H9 (cell line): ENCODE measurements at regions not wholly inside any gene's neighbourhood (a gene's known extent, or its start where the extent isn't known, plus 50 kb on each side); places are given as distances from the start of the nearest gene placed in this dataset.

Experiments
- DNase-seq: peaks from one replicate; pipeline ENCODE4 v3.0.0-alpha.2; 2017
- H2AFZ ChIP-seq: one replicate; pipeline ENCODE4 v1.6.1; 2013; ENCODE audit warnings: mild to moderate bottlenecking, low read length, control low read depth, moderate library complexity
- H2AK5ac ChIP-seq: 2 replicates; pipeline ENCODE4 v1.6.1; 2013; ENCODE audit warnings: low read length, control low read depth, mixed read lengths; ENCODE audit not compliant: insufficient read length
- H2BK120ac ChIP-seq: one replicate; pipeline ENCODE4 v1.6.1; 2013; ENCODE audit warnings: low read depth, mild to moderate bottlenecking, low read length, control low read depth, inconsistent platforms; ENCODE audit not compliant: poor library complexity, severe bottlenecking
- H2BK12ac ChIP-seq: 2 replicates; pipeline ENCODE4 v1.6.1; 2013; ENCODE audit warnings: low read length, control low read depth, mixed read lengths, low read depth; ENCODE audit not compliant: insufficient read length
- H2BK15ac ChIP-seq: 2 replicates; pipeline ENCODE4 v1.6.1; 2013; ENCODE audit warnings: low read depth, low read length, control low read depth
- H2BK20ac ChIP-seq: one replicate; pipeline ENCODE4 v1.6.1; 2013; ENCODE audit warnings: low read depth, mild to moderate bottlenecking, low read length, control low read depth, inconsistent platforms; ENCODE audit not compliant: poor library complexity, severe bottlenecking
- H2BK5ac ChIP-seq: 2 replicates; pipeline ENCODE4 v1.6.1; 2013; ENCODE audit warnings: low read length, control low read depth, mixed read lengths; ENCODE audit not compliant: insufficient read length
- H3K14ac ChIP-seq: 2 replicates; pipeline ENCODE4 v1.6.1; 2013; ENCODE audit warnings: low read length, control low read depth; ENCODE audit not compliant: insufficient read depth
- H3K18ac ChIP-seq: 2 replicates; pipeline ENCODE4 v1.6.1; 2013; ENCODE audit warnings: low read depth, mild to moderate bottlenecking, mixed read lengths, low read length, control low read depth; ENCODE audit not compliant: insufficient read length
- H3K23ac ChIP-seq: 2 replicates; pipeline ENCODE4 v1.6.1; 2013; ENCODE audit warnings: low read length, control low read depth, mixed read lengths, low read depth; ENCODE audit not compliant: insufficient read length
- H3K23me2 ChIP-seq: 2 replicates; pipeline ENCODE4 v1.6.1; 2013; ENCODE audit warnings: low read depth, mild to moderate bottlenecking, mixed read lengths, low read length, control low read depth; ENCODE audit not compliant: insufficient read length, poor library complexity, severe bottlenecking
- H3K27ac ChIP-seq: 2 replicates; pipeline ENCODE4 v1.5.1; 2013; ENCODE audit warnings: low read length, control low read depth, mixed read lengths, low read depth; ENCODE audit not compliant: insufficient read length
- H3K27me3 ChIP-seq: 2 replicates; pipeline ENCODE4 v1.6.1; 2013; ENCODE audit warnings: low read length, control low read depth, inconsistent platforms; ENCODE audit not compliant: insufficient read depth
- H3K4ac ChIP-seq: 2 replicates; pipeline ENCODE4 v1.6.1; 2013; ENCODE audit warnings: low read depth, mild to moderate bottlenecking, control low read depth, inconsistent platforms, low read length, moderate library complexity
- H3K4me1 ChIP-seq: 2 replicates; pipeline ENCODE4 v1.6.1; 2013; ENCODE audit warnings: low read length, control low read depth, inconsistent platforms; ENCODE audit not compliant: insufficient read depth
- H3K4me2 ChIP-seq: 2 replicates; pipeline ENCODE4 v1.6.1; 2013; ENCODE audit warnings: low read length, control low read depth, mixed read lengths; ENCODE audit not compliant: insufficient read length, insufficient read depth
- H3K56ac ChIP-seq: 2 replicates; pipeline ENCODE4 v1.6.1; 2013; ENCODE audit warnings: low read depth, mild to moderate bottlenecking, mixed read lengths, low read length, control low read depth; ENCODE audit not compliant: insufficient read length
- H3K79me1 ChIP-seq: 2 replicates; pipeline ENCODE4 v1.6.1; 2013; ENCODE audit warnings: low read depth, mild to moderate bottlenecking, moderate library complexity, low read length, control low read depth, inconsistent platforms; ENCODE audit not compliant: insufficient read depth, poor library complexity, severe bottlenecking
- H3K79me2 ChIP-seq: 2 replicates; pipeline ENCODE4 v1.6.1; 2013; ENCODE audit warnings: low read length, control low read depth, inconsistent platforms; ENCODE audit not compliant: insufficient read depth
- H3K9ac ChIP-seq: 2 replicates; pipeline ENCODE4 v1.6.1; 2013; ENCODE audit warnings: low read length, control low read depth, mixed read lengths; ENCODE audit not compliant: insufficient read length; ENCODE audit errors: extremely low read depth
- H3K9me3 ChIP-seq: one replicate; pipeline ENCODE4 v1.6.1; 2013; ENCODE audit warnings: low read depth, low read length, inconsistent platforms; ENCODE audit not compliant: control insufficient read depth
- H3T11ph ChIP-seq: one replicate; pipeline ENCODE4 v1.6.1; 2013; ENCODE audit warnings: mild to moderate bottlenecking, low read length, control low read depth, inconsistent platforms
- H4K20me1 ChIP-seq: one replicate; pipeline ENCODE4 v1.6.1; 2013; ENCODE audit not compliant: control insufficient read depth, insufficient read length, insufficient read depth
- H4K5ac ChIP-seq: 2 replicates; pipeline ENCODE4 v1.6.1; 2013; ENCODE audit warnings: low read depth, mild to moderate bottlenecking, mixed read lengths, low read length, control low read depth; ENCODE audit not compliant: insufficient read length
- H4K8ac ChIP-seq: replicated peaks from 2 replicates; pipeline ENCODE4 v1.6.1; 2013; ENCODE audit warnings: low read length, control low read depth, mixed read lengths, low read depth; ENCODE audit not compliant: insufficient read length
- H4K91ac ChIP-seq: 2 replicates; pipeline ENCODE4 v1.6.1; 2013; ENCODE audit warnings: low read depth, mild to moderate bottlenecking, moderate library complexity, mixed read lengths, low read length, control low read depth; ENCODE audit not compliant: insufficient read length
- H3K27ac Mint-ChIP-seq, 3 experiments: 2 replicates in 2 of 3; 3 replicates in 1 of 3; pipeline ENCODE4 v1.8.0; 2020 to 2021; ENCODE audit warnings: mixed read lengths in 3 of 3, mild to moderate bottlenecking in 1 of 3, moderate library complexity in 1 of 3
- H3K27me3 Mint-ChIP-seq: 2 replicates; pipeline ENCODE4 v1.8.0; 2021; ENCODE audit warnings: low read depth, mild to moderate bottlenecking, moderate library complexity, mixed read lengths
- H3K36me3 Mint-ChIP-seq, 3 experiments: 2 replicates in 2 of 3; 3 replicates in 1 of 3; pipeline ENCODE4 v1.8.0; 2020 to 2021; ENCODE audit warnings: low read depth in 3 of 3, mixed read lengths in 3 of 3; ENCODE audit not compliant: insufficient read depth in 1 of 3
- H3K4me1 Mint-ChIP-seq, 2 experiments: 2 replicates each; pipeline ENCODE4 v1.8.0; 2020; ENCODE audit warnings: mixed read lengths in 2 of 2
- H3K4me3 Mint-ChIP-seq, 2 experiments: 2 replicates in 1 of 2; 3 replicates in 1 of 2; pipeline ENCODE4 v1.8.0; 2020 to 2021; ENCODE audit warnings: mild to moderate bottlenecking in 2 of 2, mixed read lengths in 2 of 2, moderate library complexity in 1 of 2
- H3K9me3 Mint-ChIP-seq, 2 experiments: 2 replicates in 1 of 2; 3 replicates in 1 of 2; pipeline ENCODE4 v1.8.0; 2020; ENCODE audit warnings: mild to moderate bottlenecking in 2 of 2, mixed read lengths in 2 of 2, moderate library complexity in 1 of 2
- CTCF ChIP-seq: fragments of 200-600 bp; sonication (generic); conservative IDR thresholded peaks from 3 replicates; pipeline ENCODE4 v1.8.0; 2021; ENCODE audit warnings: antibody characterized with exemption, mild to moderate bottlenecking

GRCh38 chr10:63012623-63013022 lies 120.5 kb upstream of the NRBF2 start:
- Histone ChIP-seq H3K79me2 (no peaks in the 10 kb centered on the region), H4K8ac (no peak overlapping the region), H2BK5ac (no peak overlapping the region), H2AFZ (no peak overlapping the region), H2BK20ac (no peak overlapping the region), H3K27me3 (no peaks in the 10 kb centered on the region), H3K79me1 (no peaks in the 10 kb centered on the region), H3K18ac (no peak overlapping the region), H3T11ph (no peak overlapping the region), H3K56ac (no peak overlapping the region), H4K5ac (no peak overlapping the region), H3K4ac (no peak overlapping the region), H3K23me2 (no peaks in the 10 kb centered on the region), H3K9ac (no peak overlapping the region), H3K14ac (no peak overlapping the region), H2BK120ac (no peak overlapping the region), H4K20me1 (no peaks in the 10 kb centered on the region), H3K4me1 (no peaks in the 10 kb centered on the region), H3K9me3 (no peaks in the 10 kb centered on the region), H3K4me2 (no peak overlapping the region), H4K91ac (no peak overlapping the region), H2BK12ac (no peak overlapping the region), H2BK15ac (no peak overlapping the region), H3K23ac (no peak overlapping the region), H2AK5ac (no peak overlapping the region), H3K27ac (no peak overlapping the region)
- Mint-ChIP-seq H3K4me1 (no peaks in the 10 kb centered on the region), H3K27ac (no peak overlapping the region), H3K36me3 (no peaks in the 10 kb centered on the region), H3K4me3 (no peak overlapping the region), H3K9me3 (peaks cover 0 to 3% of the 10 kb centered on the region in 2 experiments; a peak in 1 of 5 replicates), H3K27me3 (no peaks in the 10 kb centered on the region)
- no peak for TF ChIP-seq CTCF
- no peak for DNase-seq
